Retinal pigment epithelial cell (primary cell): ENCODE measurements at regions not wholly inside any gene's neighbourhood (a gene's known extent, or its start where the extent isn't known, plus 50 kb on each side); places are given as distances from the start of the nearest gene placed in this dataset.

Source experiments
- DNase-seq: peaks from one replicate; pipeline ENCODE4 v3.0.0-alpha.2; 2010; ENCODE audit warnings: low read depth
- H3K4me3 ChIP-seq: 2 replicates; pipeline ENCODE4 v1.5.1; 2011; ENCODE audit warnings: mild to moderate bottlenecking, low read length, control low read depth, moderate library complexity
- TF ChIP-seq, protein P1 (sequence below): conservative IDR thresholded peaks from 2 replicates; pipeline ENCODE4 v1.5.1; 2011; ENCODE audit warnings: low read depth, low read length, control low read depth, inconsistent platforms

DNA sequence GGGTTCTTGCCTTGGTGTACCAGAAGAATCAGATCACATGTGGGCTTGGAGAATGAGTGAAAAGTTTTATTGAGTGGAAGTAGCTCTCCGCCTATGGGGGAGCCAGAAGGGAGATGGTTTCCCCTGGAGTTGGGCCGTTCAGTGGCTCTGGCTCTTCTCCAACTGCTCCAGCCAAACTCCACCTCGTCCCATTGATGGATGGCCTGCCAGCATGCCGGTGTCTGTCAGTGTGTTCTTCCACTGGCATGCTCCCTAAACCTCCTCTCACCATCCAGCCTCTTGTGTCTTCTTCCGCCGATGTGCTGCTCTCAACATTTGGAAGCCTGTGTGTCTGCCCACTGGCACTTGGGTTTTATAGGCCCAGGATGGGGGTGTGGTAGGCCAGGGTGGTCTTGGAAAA lies 119.4 kb downstream of the MAP3K21 start:
- H3K4me3 ChIP-seq = no peak overlapping the region
- DNase-seq = no peak
- TF ChIP-seq, protein P1, sequence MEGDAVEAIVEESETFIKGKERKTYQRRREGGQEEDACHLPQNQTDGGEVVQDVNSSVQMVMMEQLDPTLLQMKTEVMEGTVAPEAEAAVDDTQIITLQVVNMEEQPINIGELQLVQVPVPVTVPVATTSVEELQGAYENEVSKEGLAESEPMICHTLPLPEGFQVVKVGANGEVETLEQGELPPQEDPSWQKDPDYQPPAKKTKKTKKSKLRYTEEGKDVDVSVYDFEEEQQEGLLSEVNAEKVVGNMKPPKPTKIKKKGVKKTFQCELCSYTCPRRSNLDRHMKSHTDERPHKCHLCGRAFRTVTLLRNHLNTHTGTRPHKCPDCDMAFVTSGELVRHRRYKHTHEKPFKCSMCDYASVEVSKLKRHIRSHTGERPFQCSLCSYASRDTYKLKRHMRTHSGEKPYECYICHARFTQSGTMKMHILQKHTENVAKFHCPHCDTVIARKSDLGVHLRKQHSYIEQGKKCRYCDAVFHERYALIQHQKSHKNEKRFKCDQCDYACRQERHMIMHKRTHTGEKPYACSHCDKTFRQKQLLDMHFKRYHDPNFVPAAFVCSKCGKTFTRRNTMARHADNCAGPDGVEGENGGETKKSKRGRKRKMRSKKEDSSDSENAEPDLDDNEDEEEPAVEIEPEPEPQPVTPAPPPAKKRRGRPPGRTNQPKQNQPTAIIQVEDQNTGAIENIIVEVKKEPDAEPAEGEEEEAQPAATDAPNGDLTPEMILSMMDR = no peak

DNA sequence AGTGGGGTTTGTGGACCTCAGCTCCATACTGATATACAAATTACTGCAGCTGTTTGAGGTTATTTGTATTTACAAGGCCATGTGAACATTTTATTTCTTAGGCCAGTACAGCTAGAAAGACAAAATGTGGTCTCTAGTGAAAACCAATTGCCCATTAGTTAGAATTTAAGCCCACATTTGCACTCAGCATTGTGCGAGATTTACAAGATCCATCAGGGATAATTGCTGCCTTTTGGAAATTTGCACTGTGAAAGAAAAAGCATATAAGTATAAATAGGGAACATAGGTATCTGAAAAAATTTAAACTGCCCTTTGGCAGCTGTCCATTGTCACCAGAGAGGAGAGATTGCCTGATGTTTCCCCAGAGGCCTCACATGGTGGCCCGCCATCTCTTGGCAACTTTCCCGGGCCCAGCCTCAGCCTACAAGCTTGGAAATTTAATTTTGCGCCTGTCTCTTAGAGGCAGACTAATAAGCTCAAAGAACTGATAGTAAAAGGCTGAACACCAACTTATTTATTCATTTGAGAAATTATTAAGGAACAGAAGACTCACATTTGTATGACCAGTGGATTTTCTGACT lies 120.7 kb downstream of the MAP3K21 start:
- H3K4me3 ChIP-seq = no peak overlapping the region
- TF ChIP-seq, protein P1 = no peak
- no peak for DNase-seq

DNA sequence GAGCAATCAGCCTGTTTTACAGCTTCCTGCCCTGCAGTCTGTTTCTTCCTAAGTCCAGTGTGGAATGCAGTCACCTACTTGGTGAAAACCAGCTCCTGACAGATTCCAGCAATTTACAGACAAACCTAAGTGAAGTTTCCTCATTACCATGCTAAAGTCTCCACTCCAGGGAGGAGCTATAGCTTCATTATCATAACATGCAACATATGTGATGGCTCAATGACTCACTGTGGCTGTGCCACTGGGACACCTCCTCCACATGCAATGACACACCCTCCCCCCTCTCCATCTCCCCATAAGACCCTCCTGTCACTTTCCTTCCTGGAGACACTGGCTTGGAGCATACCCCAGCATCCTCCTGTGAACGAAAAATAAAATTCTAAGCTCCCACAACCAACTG lies 125.2 kb downstream of the MAP3K21 start:
- TF ChIP-seq, protein P1 = no peak
- H3K4me3 ChIP-seq = no peak overlapping the region
- DNase-seq = no peak

DNA sequence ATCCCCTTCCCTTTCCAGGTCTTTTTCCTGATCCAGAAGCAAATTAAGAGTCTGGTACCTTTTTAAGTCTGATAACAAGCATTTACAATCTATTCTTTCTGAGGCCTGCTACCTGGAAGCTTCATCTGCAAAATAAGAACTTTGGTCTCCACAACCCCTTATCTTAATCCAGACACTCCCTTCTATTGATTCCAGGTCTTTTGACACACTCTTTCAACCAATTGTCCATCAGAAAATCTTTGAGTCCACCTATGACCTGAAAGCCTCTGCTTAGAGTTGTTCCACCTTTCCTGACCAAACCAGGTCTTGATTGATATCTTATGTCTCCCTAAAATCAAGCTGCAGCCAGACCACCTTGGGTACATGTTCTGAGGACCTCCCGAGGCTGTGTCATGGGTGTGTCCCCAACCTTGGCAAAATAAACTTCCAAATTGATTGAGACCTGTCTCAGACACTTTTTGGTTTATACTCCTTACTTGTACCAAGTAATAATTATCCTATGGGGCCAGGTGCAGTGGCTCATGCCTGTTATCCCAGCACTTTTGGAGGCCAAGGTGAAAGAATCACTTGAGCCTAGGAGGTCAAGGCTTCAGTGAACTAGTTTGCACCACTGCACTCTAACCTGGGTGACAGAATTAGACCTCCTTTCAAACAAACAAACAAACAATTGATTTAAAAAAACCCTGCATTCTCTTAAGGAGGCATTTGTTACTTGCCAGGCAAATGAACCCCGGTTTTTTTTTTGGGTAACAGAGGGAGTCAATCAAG lies 126.1 kb downstream of the MAP3K21 start:
- DNase-seq = no peak

DNA sequence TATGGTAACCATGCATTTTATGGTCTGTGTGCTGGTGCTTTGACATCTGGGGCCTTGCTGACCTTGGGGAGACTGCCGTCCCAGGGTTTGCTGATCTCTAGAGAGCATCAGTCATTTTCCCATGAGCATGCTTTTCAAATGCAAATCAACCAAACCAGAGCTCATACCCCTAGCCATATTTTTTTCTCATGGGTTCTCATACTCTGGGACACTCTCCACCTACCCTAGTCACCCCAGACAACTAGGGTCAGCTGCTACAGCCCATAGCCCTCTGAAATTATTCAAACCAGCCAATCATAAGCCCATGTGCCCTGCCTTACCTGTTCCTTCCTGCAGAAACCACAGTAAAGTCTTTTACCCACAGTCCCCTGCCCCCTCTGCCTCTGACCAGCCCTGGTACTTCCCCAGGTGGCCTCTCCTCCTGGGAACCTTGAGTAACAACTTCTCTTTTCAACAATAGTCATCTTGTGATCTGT lies 132.0 kb downstream of the MAP3K21 start:
- H3K4me3 ChIP-seq = no peak overlapping the region
- no peak for DNase-seq
- TF ChIP-seq, protein P1 = no peak

More for the DNA sequence above, 126.1 kb downstream of the MAP3K21 start:
- no peak overlapping the region for H3K4me3 ChIP-seq
- TF ChIP-seq, protein P1 = no peak

DNA sequence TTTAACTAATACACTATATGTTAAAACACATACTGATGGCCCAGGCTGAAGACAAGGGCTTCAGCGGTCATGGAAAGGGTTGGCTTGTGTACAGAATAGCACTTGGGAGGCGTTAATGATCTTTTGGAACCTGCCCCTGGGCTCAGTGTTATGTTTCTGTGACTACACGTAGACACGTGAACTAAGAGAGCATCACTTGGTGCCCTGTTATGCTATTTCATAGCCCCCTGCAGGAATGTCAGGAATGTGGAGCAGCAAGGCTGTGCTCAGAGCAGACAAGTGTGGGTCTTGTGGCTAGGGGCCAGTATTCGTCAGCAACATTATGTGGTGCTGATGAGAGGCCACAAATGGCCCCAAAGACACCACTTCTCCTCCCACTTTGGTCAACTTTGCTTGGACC lies 132.4 kb downstream of the MAP3K21 start:
- peak; percentile 36 for DNase-seq
- no peak overlapping the region for H3K4me3 ChIP-seq
- TF ChIP-seq, protein P1 = no peak

DNA sequence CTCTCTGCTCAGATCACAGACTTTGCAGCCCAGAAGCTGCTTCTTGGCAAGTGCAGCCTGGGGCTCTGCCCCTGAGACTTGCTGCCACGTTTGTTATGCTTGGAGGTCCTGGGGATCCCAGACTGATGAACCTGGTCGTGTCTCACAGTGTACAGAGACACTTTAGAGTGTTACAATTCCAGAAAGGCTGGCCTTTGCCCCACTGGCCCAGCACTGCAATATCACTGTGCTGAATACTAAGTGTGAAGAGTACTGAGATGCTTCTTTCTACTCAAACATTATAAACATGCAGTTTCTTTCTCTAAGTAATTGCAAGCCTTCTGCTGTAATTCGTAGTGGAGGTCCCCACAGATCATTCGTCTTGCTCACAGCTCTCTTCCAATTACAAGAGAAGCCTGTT lies 133.2 kb downstream of the MAP3K21 start:
- H3K4me3 ChIP-seq = no peak overlapping the region
- DNase-seq = no peak
- TF ChIP-seq, protein P1 = no peak
